Upper lobe of right lung (tissue), 1 donor: ENCODE measurements at regions not wholly inside any gene's neighbourhood (a gene's known extent, or its start where the extent isn't known, plus 50 kb on each side); places are given as distances from the start of the nearest gene placed in this dataset.

Experiments used
- ATAC-seq: fragments of 200-7000 bp; cut with Tn5 transposase; one replicate; pipeline ENCODE4 v1.9.1; 2020; ENCODE audit warnings: mild to moderate bottlenecking, moderate library complexity
- DNase-seq: peaks from one replicate; pipeline ENCODE4 v3.0.0-alpha.2; 2020
- H3K27ac ChIP-seq: fragments of 200-600 bp; one replicate; pipeline ENCODE4 v1.8.0; 2022
- H3K27me3 ChIP-seq: fragments of 200-600 bp; one replicate; pipeline ENCODE4 v1.8.0; 2022; ENCODE audit warnings: mild to moderate bottlenecking
- H3K36me3 ChIP-seq: fragments of 200-600 bp; one replicate; pipeline ENCODE4 v1.8.0; 2022
- H3K4me1 ChIP-seq: fragments of 200-600 bp; one replicate; pipeline ENCODE4 v1.8.0; 2022
- H3K4me3 ChIP-seq: fragments of 200-600 bp; one replicate; pipeline ENCODE4 v1.8.0; 2022; ENCODE audit warnings: mild to moderate bottlenecking
- H3K9me3 ChIP-seq: fragments of 200-600 bp; one replicate; pipeline ENCODE4 v1.8.0; 2022
- intact Hi-C: fragments of 100-400 bp; cut with DNase I; formaldehyde crosslinking; loops from one replicate; pipeline ENCODE4 v1.11.0; 2022
- TF ChIP-seq, protein P1 (sequence below): fragments of 200-600 bp; IDR thresholded peaks from one replicate; pipeline ENCODE4 v1.8.0; 2022; ENCODE audit warnings: antibody characterized with exemption
- donor health status: DM: no; HTN: yes; CAD: no; lungs with severe emphysema.

DNA sequence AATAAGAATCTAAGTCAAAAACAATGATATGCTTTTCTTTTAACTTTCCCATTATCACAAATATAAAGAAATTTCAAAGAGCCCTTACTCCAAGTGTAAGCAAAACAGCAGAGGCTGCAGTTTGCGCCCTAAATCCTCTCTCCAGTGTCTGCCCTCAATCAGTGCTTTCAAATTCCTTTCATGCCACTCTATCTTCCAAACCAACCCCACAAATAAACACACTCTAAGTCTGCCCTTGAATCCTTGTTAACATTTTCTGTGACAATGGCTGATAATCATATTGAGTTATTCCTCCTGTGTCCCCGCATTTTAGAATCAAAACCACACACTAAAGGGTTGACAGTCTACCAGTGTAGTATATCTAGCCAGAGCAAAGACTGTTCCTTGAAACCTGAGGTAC, 317.9 kb upstream of the MARCKS start:
- H3K36me3 ChIP-seq = no peaks in the 10 kb centered on the region
- DNase-seq (no peak), ATAC-seq (no peak)
- TF ChIP-seq, protein P1, sequence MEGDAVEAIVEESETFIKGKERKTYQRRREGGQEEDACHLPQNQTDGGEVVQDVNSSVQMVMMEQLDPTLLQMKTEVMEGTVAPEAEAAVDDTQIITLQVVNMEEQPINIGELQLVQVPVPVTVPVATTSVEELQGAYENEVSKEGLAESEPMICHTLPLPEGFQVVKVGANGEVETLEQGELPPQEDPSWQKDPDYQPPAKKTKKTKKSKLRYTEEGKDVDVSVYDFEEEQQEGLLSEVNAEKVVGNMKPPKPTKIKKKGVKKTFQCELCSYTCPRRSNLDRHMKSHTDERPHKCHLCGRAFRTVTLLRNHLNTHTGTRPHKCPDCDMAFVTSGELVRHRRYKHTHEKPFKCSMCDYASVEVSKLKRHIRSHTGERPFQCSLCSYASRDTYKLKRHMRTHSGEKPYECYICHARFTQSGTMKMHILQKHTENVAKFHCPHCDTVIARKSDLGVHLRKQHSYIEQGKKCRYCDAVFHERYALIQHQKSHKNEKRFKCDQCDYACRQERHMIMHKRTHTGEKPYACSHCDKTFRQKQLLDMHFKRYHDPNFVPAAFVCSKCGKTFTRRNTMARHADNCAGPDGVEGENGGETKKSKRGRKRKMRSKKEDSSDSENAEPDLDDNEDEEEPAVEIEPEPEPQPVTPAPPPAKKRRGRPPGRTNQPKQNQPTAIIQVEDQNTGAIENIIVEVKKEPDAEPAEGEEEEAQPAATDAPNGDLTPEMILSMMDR = no peak
- no peaks in the 10 kb centered on the region for H3K9me3 ChIP-seq
- H3K4me1 ChIP-seq = no peaks in the 10 kb centered on the region
- no peak overlapping the region for H3K27ac ChIP-seq
- H3K27me3 ChIP-seq = no peaks in the 10 kb centered on the region
- intact Hi-C loops = no loop called here
- no peak overlapping the region for H3K4me3 ChIP-seq

- Histone ChIP-seq H3K36me3 (no peaks in the 10 kb centered on the region), H3K4me1 (no peaks in the 10 kb centered on the region), H3K9me3 (no peaks in the 10 kb centered on the region), H3K27me3 (no peaks in the 10 kb centered on the region), H3K4me3 (no peak overlapping the region), H3K27ac (no peak overlapping the region)
- DNase-seq = no peak
- intact Hi-C loops = no loop called here
- TF ChIP-seq, protein P1 = no peak
- no peak for ATAC-seq
Measured at GRCh38 chr6:113539623-113540022, 317.5 kb upstream of the MARCKS start.

- Histone ChIP-seq H3K36me3 (no peaks in the 10 kb centered on the region), H3K4me3 (no peak overlapping the region), H3K4me1 (no peaks in the 10 kb centered on the region), H3K27me3 (no peaks in the 10 kb centered on the region), H3K27ac (no peak overlapping the region), H3K9me3 (no peaks in the 10 kb centered on the region)
- DNase-seq (no peak), ATAC-seq (no peak)
- intact Hi-C loops = no loop called here
- TF ChIP-seq, protein P1 = no peak
Measured at GRCh38 chr6:113540466-113540865, 316.7 kb upstream of the MARCKS start.

- H3K4me1 ChIP-seq = no peaks in the 10 kb centered on the region
Measured at GRCh38 chr6:113551168-113551567, 306.0 kb upstream of the MARCKS start.

DNA sequence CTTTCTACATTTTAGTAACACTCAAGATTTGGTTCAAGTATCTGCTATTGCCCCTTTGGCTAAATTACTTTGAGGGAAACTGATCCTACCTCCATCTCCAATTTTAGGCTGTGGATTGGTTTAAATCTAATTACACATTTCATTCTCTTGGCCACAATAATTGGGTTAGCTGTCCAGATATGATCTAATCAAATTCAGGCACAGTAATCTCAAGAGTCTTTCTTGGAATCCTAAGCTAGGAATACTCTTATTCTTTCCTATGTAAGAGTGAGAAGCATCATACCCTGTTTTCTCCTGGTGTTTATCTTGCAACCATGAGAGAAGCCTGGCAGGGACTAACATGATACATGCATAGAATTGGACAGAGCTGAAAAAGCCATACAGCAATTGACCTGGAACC, 300.4 kb upstream of the MARCKS start:
- H3K36me3 ChIP-seq = no peaks in the 10 kb centered on the region
- no peaks in the 10 kb centered on the region for H3K27me3 ChIP-seq
- DNase-seq = no peak
- no peaks in the 10 kb centered on the region for H3K4me1 ChIP-seq
- H3K27ac ChIP-seq = no peak overlapping the region
- ATAC-seq = no peak
- intact Hi-C loops = no loop called here
- H3K4me3 ChIP-seq = no peak overlapping the region
- TF ChIP-seq, protein P1 = no peak
- no peaks in the 10 kb centered on the region for H3K9me3 ChIP-seq

More at GRCh38 chr6:113551168-113551567, 306.0 kb upstream of the MARCKS start:
- ATAC-seq (no peak), DNase-seq (no peak)
- no peak overlapping the region for H3K27ac ChIP-seq
- H3K4me3 ChIP-seq = no peak overlapping the region
- no peaks in the 10 kb centered on the region for H3K9me3 ChIP-seq
- intact Hi-C loops = no loop called here
- TF ChIP-seq, protein P1 = no peak
- H3K27me3 ChIP-seq = no peaks in the 10 kb centered on the region
- no peaks in the 10 kb centered on the region for H3K36me3 ChIP-seq

GRCh38 chr6:113558431-113558830, 298.7 kb upstream of the MARCKS start:
- Histone ChIP-seq H3K36me3 (no peaks in the 10 kb centered on the region), H3K27me3 (no peaks in the 10 kb centered on the region), H3K9me3 (no peaks in the 10 kb centered on the region), H3K27ac (no peak overlapping the region), H3K4me1 (no peaks in the 10 kb centered on the region), H3K4me3 (no peak overlapping the region)
- ATAC-seq (no peak), DNase-seq (no peak)
- intact Hi-C loops = no loop called here
- TF ChIP-seq, protein P1 = no peak
